Lower leg skin (tissue), 3 donors: ENCODE measurements at regions not wholly inside any gene's neighbourhood (a gene's known extent, or its start where the extent isn't known, plus 50 kb on each side); places are given as distances from the start of the nearest gene placed in this dataset.

Experiments
- POLR2A ChIP-seq, 2 donors: fragments of 450-650 bp; IDR thresholded peaks; one replicate each; pipeline ENCODE4 v1.6.1; 2016 to 2017; ENCODE audit warnings: antibody characterized with exemption in 2 of 2, mild to moderate bottlenecking in 1 of 2, moderate library complexity in 1 of 2
- TF ChIP-seq, protein P1 (sequence below), 3 donors: fragments of 450-650 bp; IDR thresholded peaks; one replicate each; pipeline ENCODE4 v1.5.1; 2016; ENCODE audit warnings: antibody characterized with exemption in 3 of 3, mild to moderate bottlenecking in 3 of 3, moderate library complexity in 2 of 3

DNA sequence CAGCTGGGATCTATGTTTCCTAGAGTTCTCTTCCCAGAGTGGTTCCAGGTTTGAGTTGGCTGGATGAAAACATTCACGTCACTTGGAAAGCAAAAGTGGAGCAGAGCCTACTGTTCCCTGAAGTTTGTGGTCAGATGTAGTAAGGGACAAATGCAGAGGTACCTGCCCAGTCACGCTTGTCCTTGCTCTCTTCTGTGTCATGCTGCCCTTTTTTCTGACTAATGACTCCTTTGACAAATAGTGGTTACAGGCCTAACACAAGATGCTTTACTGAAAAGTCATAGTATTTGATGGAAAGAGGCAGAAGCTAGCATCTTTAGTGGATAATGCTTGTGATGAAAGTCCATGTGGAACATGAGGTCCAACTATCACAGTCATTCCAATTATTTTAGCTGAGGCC is 881.4 kb upstream of the B3GALT2 start:
- no peak for TF ChIP-seq POLR2A (IDR thresholded peaks at IDR 0.05)
- TF ChIP-seq, protein P1, sequence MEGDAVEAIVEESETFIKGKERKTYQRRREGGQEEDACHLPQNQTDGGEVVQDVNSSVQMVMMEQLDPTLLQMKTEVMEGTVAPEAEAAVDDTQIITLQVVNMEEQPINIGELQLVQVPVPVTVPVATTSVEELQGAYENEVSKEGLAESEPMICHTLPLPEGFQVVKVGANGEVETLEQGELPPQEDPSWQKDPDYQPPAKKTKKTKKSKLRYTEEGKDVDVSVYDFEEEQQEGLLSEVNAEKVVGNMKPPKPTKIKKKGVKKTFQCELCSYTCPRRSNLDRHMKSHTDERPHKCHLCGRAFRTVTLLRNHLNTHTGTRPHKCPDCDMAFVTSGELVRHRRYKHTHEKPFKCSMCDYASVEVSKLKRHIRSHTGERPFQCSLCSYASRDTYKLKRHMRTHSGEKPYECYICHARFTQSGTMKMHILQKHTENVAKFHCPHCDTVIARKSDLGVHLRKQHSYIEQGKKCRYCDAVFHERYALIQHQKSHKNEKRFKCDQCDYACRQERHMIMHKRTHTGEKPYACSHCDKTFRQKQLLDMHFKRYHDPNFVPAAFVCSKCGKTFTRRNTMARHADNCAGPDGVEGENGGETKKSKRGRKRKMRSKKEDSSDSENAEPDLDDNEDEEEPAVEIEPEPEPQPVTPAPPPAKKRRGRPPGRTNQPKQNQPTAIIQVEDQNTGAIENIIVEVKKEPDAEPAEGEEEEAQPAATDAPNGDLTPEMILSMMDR (IDR thresholded peaks at IDR 0.05), result no peak
